B cell (primary cell): ENCODE measurements at regions not wholly inside any gene's neighbourhood (a gene's known extent, or its start where the extent isn't known, plus 50 kb on each side); places are given as distances from the start of the nearest gene placed in this dataset.

Experiments
- ATAC-seq: fragments of 200-7000 bp; cut with Tn5 transposase; one replicate; pipeline ENCODE4 v1.10.0; 2021; ENCODE audit warnings: low read depth, mild to moderate bottlenecking, moderate number of reproducible peaks, moderate library complexity
- CTCF ChIA-PET: fragments of 350-600 bp; sonication (Branson Sonifier 250); formaldehyde crosslinking; loops from one replicate; lab custom pipeline; 2021; ENCODE audit warnings: antibody characterized with exemption, inconsistent platforms; lab: Charles Lee
- POLR2A ChIA-PET: fragments of 350-600 bp; sonication (Branson Sonifier 250); formaldehyde crosslinking; loops from one replicate; lab custom pipeline; 2021; ENCODE audit warnings: antibody characterized with exemption; lab: Charles Lee
- DNase-seq: peaks from one replicate; pipeline ENCODE4 v3.0.0; 2013
- H2AFZ ChIP-seq: 2 replicates; pipeline ENCODE4 v1.6.1; 2012; ENCODE audit warnings: mild to moderate bottlenecking, low read depth, low read length; ENCODE audit not compliant: insufficient read depth, poor library complexity, severe bottlenecking
- H3K27ac ChIP-seq, 2 donors: 1 replicate in 1 of 2; 2 replicates in 1 of 2; pipeline ENCODE4 v1.5.1; 2012 to 2013; ENCODE audit warnings: low read length in 2 of 2, mild to moderate bottlenecking in 2 of 2, moderate library complexity in 1 of 2
- H3K27me3 ChIP-seq, 4 experiments: fragments of 200-600 bp in 1 of 4; sonication (generic) in 1 of 4; replicated peaks in 1 of 4; 1 replicate in 2 of 4; 2 replicates in 2 of 4; pipeline versions ENCODE4 v1.6.1 to v1.7.0; 2013 to 2016; ENCODE audit warnings: low read length in 3 of 4, mild to moderate bottlenecking in 2 of 4, mixed read lengths in 1 of 4, moderate library complexity in 1 of 4; ENCODE audit not compliant: insufficient read depth in 4 of 4, control insufficient read depth in 3 of 4; ENCODE audit errors: control extremely low read depth in 1 of 4
- H3K36me3 ChIP-seq, 2 experiments: replicated peaks in 1 of 2; 1 replicate in 1 of 2; 2 replicates in 1 of 2; pipeline versions ENCODE4 v1.6.1 to v1.7.1; 2013; ENCODE audit warnings: low read length in 1 of 2; ENCODE audit not compliant: insufficient read depth in 2 of 2, control insufficient read depth in 1 of 2; ENCODE audit errors: control extremely low read depth in 1 of 2, extremely low read depth in 1 of 2
- H3K4me1 ChIP-seq, 2 donors: fragments of 200-600 bp in 1 of 2; sonication (generic) in 1 of 2; 1 replicate in 1 of 2; 2 replicates in 1 of 2; pipeline versions ENCODE4 v1.5.1 to v1.6.1; 2013 to 2017; ENCODE audit warnings: low read length in 2 of 2; ENCODE audit not compliant: control insufficient read depth in 2 of 2, insufficient read depth in 2 of 2
- H3K4me2 ChIP-seq: replicated peaks from 2 replicates; pipeline ENCODE3; 2012; ENCODE audit warnings: mild to moderate bottlenecking, low read depth, low read length; ENCODE audit not compliant: poor library complexity, severe bottlenecking
- H3K4me3 ChIP-seq, 5 experiments: fragments of 200-600 bp in 1 of 5; sonication (generic) in 1 of 5; 1 replicate in 3 of 5; 2 replicates in 2 of 5; pipeline versions ENCODE4 v1.5.1 to v1.7.0; 2011 to 2016; ENCODE audit warnings: low read length in 4 of 5, mild to moderate bottlenecking in 4 of 5, low read depth in 2 of 5, control low read depth in 1 of 5, moderate library complexity in 1 of 5; ENCODE audit not compliant: insufficient read depth in 1 of 5; ENCODE audit errors: control extremely low read depth in 1 of 5, extremely low read depth in 1 of 5
- H3K79me2 ChIP-seq: fragments of 200-600 bp; sonication (generic); one replicate; pipeline ENCODE4 v1.6.0; 2016; ENCODE audit warnings: low read length; ENCODE audit not compliant: control insufficient read depth, insufficient read depth
- H3K9ac ChIP-seq: fragments of 200-600 bp; sonication (generic); 2 replicates; pipeline ENCODE4 v1.6.1; 2017; ENCODE audit warnings: mild to moderate bottlenecking, low read length, moderate library complexity
- H3K9me3 ChIP-seq, 3 donors: one replicate each; pipeline versions ENCODE4 v1.6.1 to v1.7.1; 2013; ENCODE audit warnings: low read length in 2 of 3; ENCODE audit not compliant: control insufficient read depth in 2 of 3, insufficient read depth in 1 of 3; ENCODE audit errors: control extremely low read depth in 1 of 3
- H4K20me1 ChIP-seq: 2 replicates; pipeline ENCODE4 v1.6.0; 2012; ENCODE audit warnings: mild to moderate bottlenecking, low read length; ENCODE audit not compliant: insufficient read depth, control insufficient read depth, poor library complexity, severe bottlenecking
- H3K27ac Mint-ChIP-seq: one replicate; pipeline ENCODE4 v1.8.0; 2021; ENCODE audit warnings: mixed read lengths
- H3K27me3 Mint-ChIP-seq: one replicate; pipeline ENCODE4 v1.8.0; 2021; ENCODE audit warnings: mixed read lengths
- H3K4me1 Mint-ChIP-seq: one replicate; pipeline ENCODE4 v1.8.0; 2021; ENCODE audit warnings: mixed read lengths
- H3K4me3 Mint-ChIP-seq: one replicate; pipeline ENCODE4 v1.8.0; 2021; ENCODE audit warnings: mixed read lengths
- H3K9me3 Mint-ChIP-seq: one replicate; pipeline ENCODE4 v1.8.0; 2022; ENCODE audit warnings: mixed read lengths; ENCODE audit not compliant: insufficient read depth
- CTCF ChIP-seq: fragments of 200-600 bp; IDR thresholded peaks from one replicate; pipeline ENCODE4 v1.8.0; 2022; ENCODE audit warnings: antibody characterized with exemption, mild to moderate bottlenecking
- EZH2 ChIP-seq: IDR thresholded peaks from 2 replicates; pipeline ENCODE4 v1.6.1; 2012; ENCODE audit warnings: borderline replicate concordance, low read depth, mild to moderate bottlenecking, moderate library complexity, low read length; ENCODE audit not compliant: insufficient read depth, poor library complexity, severe bottlenecking
- WGBS: methylation state at CpG from one replicate; pipeline ENCODE4 v1.1.5; 2013; ENCODE audit warnings: missing lambda C conversion rate; ENCODE audit not compliant: insufficient coverage; 5-methylcytosine and 5-hydroxymethylcytosine counted together
- intact Hi-C: fragments of 100-400 bp; cut with micrococcal nuclease; formaldehyde crosslinking; loops from one replicate; pipeline ENCODE4 v1.10.0; 2022

DNA sequence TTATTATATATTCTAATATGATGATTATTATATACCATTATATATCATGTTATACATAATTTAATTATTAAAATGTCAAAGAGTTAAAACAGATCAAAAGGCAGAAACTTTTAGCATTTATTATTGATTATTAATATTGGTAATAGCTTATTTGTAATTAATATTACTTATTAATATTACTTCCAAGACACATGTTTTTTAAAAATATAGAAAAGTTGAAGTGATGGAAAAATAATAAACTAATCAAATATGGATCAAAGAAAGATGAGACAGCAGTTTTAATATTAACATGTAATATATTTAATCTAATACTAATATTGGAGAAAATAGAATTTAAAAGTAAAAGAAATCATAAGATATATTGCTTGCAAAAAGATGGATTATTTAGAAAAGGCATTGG, 154.6 kb upstream of the TAB2 start:
- Histone ChIP-seq H3K79me2 (no peaks in the 10 kb centered on the region), H4K20me1 (no peaks in the 10 kb centered on the region), H3K27ac (no peak overlapping the region), H3K9me3 (no peaks in the 10 kb centered on the region), H3K27me3 (no peaks in the 10 kb centered on the region), H3K9ac (no peak overlapping the region), H3K4me3 (no peak overlapping the region), H2AFZ (no peak overlapping the region), H3K36me3 (no peaks in the 10 kb centered on the region), H3K4me2 (no peak overlapping the region), H3K4me1 (no peaks in the 10 kb centered on the region)
- H3K27me3 Mint-ChIP-seq = peaks cover 4% of the 10 kb centered on the region
- DNase-seq = no peak
- H3K9me3 Mint-ChIP-seq = no peaks in the 10 kb centered on the region
- no peak overlapping the region for H3K4me3 Mint-ChIP-seq
- CTCF ChIA-PET = interaction anchor here (0.6 to 2.0 kb wide), 2 partner anchors 27 to 533 kb away, joined by 4 to 7 read pairs; no protein-coding TSS in a partner anchor
- no peak overlapping the region for H3K27ac Mint-ChIP-seq
- peaks cover 6% of the 10 kb centered on the region for H3K4me1 Mint-ChIP-seq
- POLR2A ChIA-PET = no interaction called here
- intact Hi-C loops = no loop called here
- no peak for TF ChIP-seq CTCF
- TF ChIP-seq EZH2 = no peak
- no peak for ATAC-seq

GRCh38 chr6:149164199-149164750, 153.2 kb upstream of the TAB2 start:
- Histone ChIP-seq H3K9ac (no peak overlapping the region), H3K27ac (no peak overlapping the region), H3K9me3 (peaks cover 0 to 7% (median 0%) of the 10 kb centered on the region in 3 donors), H3K4me3 (no peak overlapping the region), H4K20me1 (no peaks in the 10 kb centered on the region), H3K36me3 (no peaks in the 10 kb centered on the region), H3K27me3 (peaks cover 0 to 6% (median 3%) of the 10 kb centered on the region in 4 experiments), H3K79me2 (no peaks in the 10 kb centered on the region), H3K4me1 (peaks cover 6 to 7% of the 10 kb centered on the region in 2 donors), H2AFZ (no peak overlapping the region), H3K4me2 (no peak overlapping the region)
- Mint-ChIP-seq H3K4me1 (peaks cover 7% of the 10 kb centered on the region), H3K27me3 (peaks cover 4% of the 10 kb centered on the region), H3K4me3 (no peak overlapping the region), H3K9me3 (no peaks in the 10 kb centered on the region), H3K27ac (no peak overlapping the region)
- ChIA-PET CTCF (interaction anchor here (1.3 to 2.0 kb wide), 2 partner anchors 10 to 25 kb away, joined by 3 to 4 read pairs; no protein-coding TSS in a partner anchor), POLR2A (no interaction called here)
- TF ChIP-seq EZH2 (no peak), CTCF (no peak)
- DNase-seq (no peak), ATAC-seq (no peak)
- intact Hi-C loops = no loop called here
- 100% methylated on average over 9 of the region's 12 CpGs for WGBS
